Ovary (tissue), 7 donors: ENCODE measurements at regions not wholly inside any gene's neighbourhood (a gene's known extent, or its start where the extent isn't known, plus 50 kb on each side); places are given as distances from the start of the nearest gene placed in this dataset.

ENCODE experiments used
- DNase-seq, 5 donors: peaks; one replicate each; pipeline ENCODE4 v3.0.0-alpha.2; 2019 to 2020
- H3K27ac ChIP-seq, 2 donors: fragments of 200-600 bp; one replicate each; pipeline versions ENCODE4 v1.5.1 to v1.8.0; 2019 to 2022
- H3K27me3 ChIP-seq: fragments of 200-600 bp; one replicate; pipeline ENCODE4 v1.8.0; 2022
- H3K36me3 ChIP-seq: fragments of 200-600 bp; sonication (generic); one replicate; pipeline ENCODE4 v1.5.1; 2019
- H3K4me1 ChIP-seq: one replicate; pipeline ENCODE4 v1.8.1; 2013; ENCODE audit warnings: mild to moderate bottlenecking, moderate library complexity; ENCODE audit not compliant: insufficient read depth
- H3K4me3 ChIP-seq: fragments of 200-600 bp; sonication (generic); one replicate; pipeline ENCODE4 v1.5.1; 2017
- H3K9me3 ChIP-seq, 2 donors: fragments of 200-600 bp in 1 of 2; sonication (generic) in 1 of 2; one replicate each; pipeline versions ENCODE4 v1.5.1 to v1.8.1; 2013 to 2019; ENCODE audit warnings: mild to moderate bottlenecking in 1 of 2, moderate library complexity in 1 of 2
- CTCF ChIP-seq, 3 donors: fragments of 450-650 bp in 2 of 3; fragments of 200-600 bp in 1 of 3; IDR thresholded peaks; one replicate each; pipeline versions ENCODE4 v1.5.1 to v1.8.0; 2016 to 2022; ENCODE audit warnings: antibody characterized with exemption in 3 of 3, mild to moderate bottlenecking in 1 of 3
- EP300 ChIP-seq: sonication (generic); formaldehyde crosslinking; IDR thresholded peaks from one replicate; pipeline ENCODE4 v1.6.1; 2017; ENCODE audit warnings: antibody characterized with exemption
- POLR2A ChIP-seq: fragments of 450-650 bp; IDR thresholded peaks from one replicate; pipeline ENCODE4 v1.6.1; 2017; ENCODE audit warnings: antibody characterized with exemption, mild to moderate bottlenecking, moderate library complexity
- WGBS, 3 donors: extraction: QIAGEN DNeasy Blood & Tissue Kit in 1 of 3; methylation state at CpG; one replicate each; pipeline versions ENCODE4 v1.1.5 to v1.1.7; 2013 to 2017; 5-methylcytosine and 5-hydroxymethylcytosine counted together
- intact Hi-C, 4 donors: fragments of 100-400 bp; cut with DNase I; formaldehyde crosslinking; loops; one replicate each; pipeline versions ENCODE4 v1.11.0 to v1.15.1; 2022 to 2023
- donor health status: DM: no; HTN: no; CAD: no; lungs with moderate emphysema.
- donor health status: DM: no; HTN: no; CAD: no.
- donor health status: Bipolar disorder and iron deficiency.
- donor health status: DM: no; HTN: no; CAD: no.
- donor health status: DM: yes; HTN: yes; CAD: no.

GRCh38 chr2:8458503-8459459 is 223.1 kb upstream of the ID2 start:
- no peak overlapping the region for H3K4me3 ChIP-seq
- H3K27ac ChIP-seq: no peak overlapping the region
- intact Hi-C loops: no loop called here
- 92 to 94% (median 93%) methylated on average over 10 of the region's 10 CpGs for WGBS, 3 donors
- no peak for DNase-seq
- TF ChIP-seq POLR2A (no peak), EP300 (no peak), CTCF (IDR thresholded peaks at IDR 0.05) (no peak)
- H3K4me1 ChIP-seq: no peaks in the 10 kb centered on the region
- H3K9me3 ChIP-seq: no peaks in the 10 kb centered on the region
- no peaks in the 10 kb centered on the region for H3K27me3 ChIP-seq
- H3K36me3 ChIP-seq: no peaks in the 10 kb centered on the region

DNA sequence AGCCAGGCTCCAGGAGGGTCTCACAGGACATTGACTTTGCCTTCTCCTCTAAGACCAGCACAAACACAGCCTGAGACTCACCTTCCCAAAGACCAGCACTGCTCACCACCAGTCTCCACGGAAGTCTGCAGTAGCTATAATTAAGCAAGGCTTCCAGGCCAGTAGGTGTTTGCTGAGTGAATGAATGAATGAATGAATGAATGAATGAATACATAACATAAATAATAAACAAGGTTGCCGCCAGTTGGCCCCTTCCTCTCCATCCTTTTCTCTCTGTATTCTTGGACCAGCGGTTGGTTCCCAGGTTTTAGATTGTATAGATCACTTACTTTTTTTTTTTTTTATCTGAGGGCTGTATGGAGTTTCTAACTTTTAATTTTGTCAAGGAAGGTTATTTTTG is 222.4 kb upstream of the ID2 start:
- Histone ChIP-seq H3K27me3 (no peaks in the 10 kb centered on the region), H3K36me3 (no peaks in the 10 kb centered on the region), H3K4me1 (no peaks in the 10 kb centered on the region), H3K9me3 (no peaks in the 10 kb centered on the region), H3K4me3 (no peak overlapping the region), H3K27ac (no peak overlapping the region)
- intact Hi-C loops: no loop called here
- no peak for DNase-seq
- TF ChIP-seq EP300 (no peak), POLR2A (no peak), CTCF (IDR thresholded peaks at IDR 0.05) (no peak)
- WGBS, 3 donors: 94 to 99% (median 96%) methylated on average over 3 of the region's 3 CpGs

- Histone ChIP-seq H3K9me3 (no peaks in the 10 kb centered on the region), H3K27me3 (no peaks in the 10 kb centered on the region), H3K4me1 (no peaks in the 10 kb centered on the region), H3K36me3 (no peaks in the 10 kb centered on the region), H3K27ac (no peak overlapping the region), H3K4me3 (no peak overlapping the region)
- TF ChIP-seq POLR2A (no peak), CTCF (IDR thresholded peaks at IDR 0.05) (no peak), EP300 (no peak)
- WGBS, 3 donors: 94 to 100% (median 95%) methylated on average over 1 of the region's 1 CpG
- intact Hi-C loops: no loop called here
- no peak for DNase-seq
Observed at GRCh38 chr2:8461341-8461740, 220.5 kb upstream of the ID2 start.

GRCh38 chr2:8462280-8462679 is 219.6 kb upstream of the ID2 start:
- H3K27me3 ChIP-seq: no peaks in the 10 kb centered on the region
- no peaks in the 10 kb centered on the region for H3K9me3 ChIP-seq
- H3K27ac ChIP-seq: no peak overlapping the region
- H3K36me3 ChIP-seq: no peaks in the 10 kb centered on the region
- H3K4me1 ChIP-seq: no peaks in the 10 kb centered on the region
- intact Hi-C loops: no loop called here
- TF ChIP-seq CTCF (IDR thresholded peaks at IDR 0.05): no peak
- TF ChIP-seq POLR2A: no peak
- TF ChIP-seq EP300: no peak
- no peak for DNase-seq
- H3K4me3 ChIP-seq: no peak overlapping the region
- WGBS, 3 donors: 85 to 94% (median 92%) methylated on average over 1 of the region's 1 CpG
